ENCODE measurements at regions not wholly inside any gene's neighbourhood (a gene's known extent, or its start where the extent isn't known, plus 50 kb on each side); places are given as distances from the start of the nearest gene placed in this dataset.

GRCh38 chr3:168152149-168152548 lies 56.4 kb upstream of the GOLIM4 start:
- DNase-seq (ENCODE audit: extremely low read depth, insufficient read length), result no peak
- Histone ChIP-seq H3K27me3 (replicated peaks; ENCODE audit: control insufficient read depth, insufficient read depth, low read length) (no peaks in the 10 kb centered on the region), H3K4me3 (replicated peaks; ENCODE audit: low read depth, low read length) (no peak overlapping the region), H3K36me3 (ENCODE audit: control insufficient read depth, insufficient read depth, low read length) (no peaks in the 10 kb centered on the region)
- no peak for TF ChIP-seq CTCF (IDR thresholded peaks at IDR 0.05; ENCODE audit: insufficient read depth, low read length, poor library complexity, severe bottlenecking)

All from GM06990 (cell line).